Liver (tissue), 8 donors: ENCODE measurements at regions not wholly inside any gene's neighbourhood (a gene's known extent, or its start where the extent isn't known, plus 50 kb on each side); places are given as distances from the start of the nearest gene placed in this dataset.

ENCODE experiments used
- DNase-seq: peaks from one replicate; pipeline ENCODE4 v3.0.0-alpha.2; 2017; ENCODE audit warnings: low spot score
- H3K27ac ChIP-seq, 2 donors: one replicate each; pipeline ENCODE4 v1.7.0; 2013; ENCODE audit warnings: inconsistent platforms in 2 of 2, low read length in 2 of 2, control low read depth in 1 of 2, low read depth in 1 of 2, mild to moderate bottlenecking in 1 of 2
- H3K27me3 ChIP-seq, 4 donors: one replicate each; pipeline versions ENCODE4 v1.6.1 to v1.7.0; 2013; ENCODE audit warnings: low read length in 3 of 4, inconsistent platforms in 1 of 4, mild to moderate bottlenecking in 1 of 4, moderate library complexity in 1 of 4; ENCODE audit not compliant: control insufficient read depth in 4 of 4, insufficient read depth in 4 of 4
- H3K36me3 ChIP-seq, 4 donors: one replicate each; pipeline versions ENCODE4 v1.6.1 to v1.7.0; 2013; ENCODE audit warnings: low read length in 3 of 4, mild to moderate bottlenecking in 3 of 4, low read depth in 1 of 4, moderate library complexity in 1 of 4; ENCODE audit not compliant: control insufficient read depth in 4 of 4, insufficient read depth in 3 of 4
- H3K4me1 ChIP-seq, 4 donors: one replicate each; pipeline versions ENCODE4 v1.6.1 to v1.7.0; 2013; ENCODE audit warnings: low read length in 3 of 4, mild to moderate bottlenecking in 3 of 4, moderate library complexity in 1 of 4; ENCODE audit not compliant: control insufficient read depth in 4 of 4, insufficient read depth in 4 of 4
- H3K4me3 ChIP-seq, 3 donors: one replicate each; pipeline versions ENCODE4 v1.6.1 to v1.7.0; 2013; ENCODE audit warnings: low read length in 3 of 3, control low read depth in 1 of 3, low read depth in 1 of 3, mild to moderate bottlenecking in 1 of 3
- H3K9ac ChIP-seq, 2 donors: one replicate each; pipeline ENCODE4 v1.7.0; 2013; ENCODE audit warnings: low read length in 2 of 2, mild to moderate bottlenecking in 2 of 2, moderate library complexity in 2 of 2, control low read depth in 1 of 2, low read depth in 1 of 2
- H3K9me3 ChIP-seq, 4 donors: one replicate each; pipeline versions ENCODE4 v1.6.1 to v1.7.0; 2013; ENCODE audit warnings: low read length in 3 of 4; ENCODE audit not compliant: control insufficient read depth in 4 of 4
- CTCF ChIP-seq: fragments of 150-350 bp; IDR thresholded peaks from 2 replicates; pipeline ENCODE4 v1.5.1; 2017; ENCODE audit warnings: improper control_type of control experiment, low read depth, low read length; ENCODE audit not compliant: missing input control
- EGR1 ChIP-seq, 2 donors: IDR thresholded peaks; 2 replicates each; pipeline ENCODE4 v1.6.1; 2016 to 2018; ENCODE audit warnings: antibody characterized with exemption in 2 of 2, low read depth in 2 of 2
- FOXA1 ChIP-seq: IDR thresholded peaks from 2 replicates; pipeline ENCODE4 v1.6.1; 2016; ENCODE audit warnings: antibody characterized with exemption
- FOXA2 ChIP-seq: IDR thresholded peaks from 2 replicates; pipeline ENCODE4 v1.6.1; 2016; ENCODE audit warnings: antibody characterized with exemption
- GABPA ChIP-seq, 2 donors: IDR thresholded peaks in 1 of 2; conservative IDR thresholded peaks in 1 of 2; 2 replicates each; pipeline ENCODE4 v1.6.1; 2016; ENCODE audit warnings: antibody characterized with exemption in 2 of 2, mild to moderate bottlenecking in 1 of 2, moderate library complexity in 1 of 2
- HNF4A ChIP-seq, 2 donors: conservative IDR thresholded peaks; 2 replicates each; pipeline ENCODE4 v1.6.1; 2016; ENCODE audit warnings: antibody characterized with exemption in 2 of 2, mild to moderate bottlenecking in 2 of 2
- HNF4G ChIP-seq: IDR thresholded peaks from 2 replicates; pipeline ENCODE4 v1.6.1; 2016; ENCODE audit warnings: antibody characterized with exemption
- JUND ChIP-seq, 2 donors: IDR thresholded peaks; 2 replicates each; pipeline ENCODE4 v1.6.1; 2016; ENCODE audit warnings: antibody characterized with exemption in 2 of 2
- MAX ChIP-seq: IDR thresholded peaks from 2 replicates; pipeline ENCODE4 v1.6.1; 2016; ENCODE audit warnings: antibody characterized with exemption
- NR2F2 ChIP-seq: IDR thresholded peaks from 2 replicates; pipeline ENCODE4 v1.6.1; 2016; ENCODE audit warnings: antibody characterized with exemption
- RAD21 ChIP-seq, 2 donors: IDR thresholded peaks; 2 replicates each; pipeline ENCODE4 v1.6.1; 2016; ENCODE audit warnings: antibody characterized with exemption in 2 of 2, mild to moderate bottlenecking in 2 of 2
- SP1 ChIP-seq: IDR thresholded peaks from 2 replicates; pipeline ENCODE4 v1.6.1; 2018; ENCODE audit warnings: antibody characterized with exemption, mild to moderate bottlenecking
- TAF1 ChIP-seq: conservative IDR thresholded peaks from 2 replicates; pipeline ENCODE4 v1.6.1; 2016; ENCODE audit warnings: antibody characterized with exemption, mild to moderate bottlenecking
- YY1 ChIP-seq: IDR thresholded peaks from 2 replicates; pipeline ENCODE4 v1.6.1; 2016; ENCODE audit warnings: antibody characterized with exemption, mild to moderate bottlenecking
- ZBTB33 ChIP-seq: IDR thresholded peaks from 2 replicates; pipeline ENCODE4 v1.6.1; 2016; ENCODE audit warnings: antibody characterized with exemption
- WGBS: extraction: QIAGEN DNeasy Blood & Tissue Kit; methylation state at CpG from one replicate; pipeline ENCODE4 v1.1.7; 2013; 5-methylcytosine and 5-hydroxymethylcytosine counted together
- TF ChIP-seq, protein P1 (sequence below): IDR thresholded peaks from 2 replicates; pipeline ENCODE4 v1.6.1; 2016; ENCODE audit warnings: antibody characterized with exemption
- TF ChIP-seq, protein P2 (sequence below): IDR thresholded peaks from 2 replicates; pipeline ENCODE4 v1.6.1; 2016; ENCODE audit warnings: antibody characterized with exemption, mild to moderate bottlenecking
- donor health status: healthy.
- donor health status: healthy.
- donor health status: healthy.
- donor health status: healthy.
- donor health status: healthy.

- Histone ChIP-seq H3K27me3 (no peaks in the 10 kb centered on the region), H3K9ac (no peak overlapping the region), H3K36me3 (no peaks in the 10 kb centered on the region), H3K9me3 (no peaks in the 10 kb centered on the region), H3K27ac (no peak overlapping the region), H3K4me3 (no peak overlapping the region), H3K4me1 (no peaks in the 10 kb centered on the region)
- no peak for DNase-seq
- no peak for TF ChIP-seq TAF1
- no peak for TF ChIP-seq EGR1 (IDR thresholded peaks at IDR 0.05; ENCODE audit: low read depth in 2 of 2)
- TF ChIP-seq, protein P1, sequence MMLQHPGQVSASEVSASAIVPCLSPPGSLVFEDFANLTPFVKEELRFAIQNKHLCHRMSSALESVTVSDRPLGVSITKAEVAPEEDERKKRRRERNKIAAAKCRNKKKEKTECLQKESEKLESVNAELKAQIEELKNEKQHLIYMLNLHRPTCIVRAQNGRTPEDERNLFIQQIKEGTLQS = no peak
- TF ChIP-seq MAX = no peak
- TF ChIP-seq SP1 = no peak
- no peak for TF ChIP-seq HNF4G
- TF ChIP-seq FOXA2 = no peak
- no peak for TF ChIP-seq YY1
- TF ChIP-seq GABPA (IDR thresholded peaks at IDR 0.05 in 1 of 2, conservative IDR thresholded peaks at IDR 0.05 in 1 of 2) = no peak
- TF ChIP-seq, protein P2, sequence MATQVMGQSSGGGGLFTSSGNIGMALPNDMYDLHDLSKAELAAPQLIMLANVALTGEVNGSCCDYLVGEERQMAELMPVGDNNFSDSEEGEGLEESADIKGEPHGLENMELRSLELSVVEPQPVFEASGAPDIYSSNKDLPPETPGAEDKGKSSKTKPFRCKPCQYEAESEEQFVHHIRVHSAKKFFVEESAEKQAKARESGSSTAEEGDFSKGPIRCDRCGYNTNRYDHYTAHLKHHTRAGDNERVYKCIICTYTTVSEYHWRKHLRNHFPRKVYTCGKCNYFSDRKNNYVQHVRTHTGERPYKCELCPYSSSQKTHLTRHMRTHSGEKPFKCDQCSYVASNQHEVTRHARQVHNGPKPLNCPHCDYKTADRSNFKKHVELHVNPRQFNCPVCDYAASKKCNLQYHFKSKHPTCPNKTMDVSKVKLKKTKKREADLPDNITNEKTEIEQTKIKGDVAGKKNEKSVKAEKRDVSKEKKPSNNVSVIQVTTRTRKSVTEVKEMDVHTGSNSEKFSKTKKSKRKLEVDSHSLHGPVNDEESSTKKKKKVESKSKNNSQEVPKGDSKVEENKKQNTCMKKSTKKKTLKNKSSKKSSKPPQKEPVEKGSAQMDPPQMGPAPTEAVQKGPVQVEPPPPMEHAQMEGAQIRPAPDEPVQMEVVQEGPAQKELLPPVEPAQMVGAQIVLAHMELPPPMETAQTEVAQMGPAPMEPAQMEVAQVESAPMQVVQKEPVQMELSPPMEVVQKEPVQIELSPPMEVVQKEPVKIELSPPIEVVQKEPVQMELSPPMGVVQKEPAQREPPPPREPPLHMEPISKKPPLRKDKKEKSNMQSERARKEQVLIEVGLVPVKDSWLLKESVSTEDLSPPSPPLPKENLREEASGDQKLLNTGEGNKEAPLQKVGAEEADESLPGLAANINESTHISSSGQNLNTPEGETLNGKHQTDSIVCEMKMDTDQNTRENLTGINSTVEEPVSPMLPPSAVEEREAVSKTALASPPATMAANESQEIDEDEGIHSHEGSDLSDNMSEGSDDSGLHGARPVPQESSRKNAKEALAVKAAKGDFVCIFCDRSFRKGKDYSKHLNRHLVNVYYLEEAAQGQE = no peak
- no peak for TF ChIP-seq ZBTB33
- 33% methylated on average over 3 of the region's 3 CpGs for WGBS
Measured at GRCh38 chr3:164095279-164095678, 983.0 kb downstream of the SI start.

GRCh38 chr3:164094546-164094945, 983.8 kb downstream of the SI start:
- no peaks in the 10 kb centered on the region for H3K27me3 ChIP-seq
- no peak for DNase-seq
- H3K27ac ChIP-seq = no peak overlapping the region
- H3K9me3 ChIP-seq = no peaks in the 10 kb centered on the region
- H3K36me3 ChIP-seq = no peaks in the 10 kb centered on the region
- no peak overlapping the region for H3K4me3 ChIP-seq
- 48% methylated on average over 1 of the region's 1 CpG for WGBS
- no peaks in the 10 kb centered on the region for H3K4me1 ChIP-seq
- H3K9ac ChIP-seq = no peak overlapping the region
- TF ChIP-seq, protein P2 = no peak
- TF ChIP-seq, protein P1 = no peak
- TF ChIP-seq YY1 = no peak
- TF ChIP-seq CTCF = no peak
- TF ChIP-seq RAD21 (IDR thresholded peaks at IDR 0.05) = no peak
- TF ChIP-seq FOXA2 = no peak
- no peak for TF ChIP-seq SP1
- no peak for TF ChIP-seq FOXA1
- TF ChIP-seq GABPA (IDR thresholded peaks at IDR 0.05 in 1 of 2, conservative IDR thresholded peaks at IDR 0.05 in 1 of 2) = no peak
- TF ChIP-seq MAX = no peak
- TF ChIP-seq ZBTB33 = no peak
- TF ChIP-seq HNF4G = no peak
- TF ChIP-seq HNF4A (conservative IDR thresholded peaks at IDR 0.05) = no peak
- TF ChIP-seq JUND (IDR thresholded peaks at IDR 0.05) = no peak
- TF ChIP-seq TAF1 = no peak
- no peak for TF ChIP-seq NR2F2
- TF ChIP-seq EGR1 (IDR thresholded peaks at IDR 0.05; ENCODE audit: low read depth in 2 of 2) = no peak
